Stimulated activated CD4-positive, alpha-beta T cell treated with anti-CD3 and anti-CD28 coated beads, TNF-alpha, amount 100 ng/mL, for 24 hours (primary cell): ENCODE measurements at regions not wholly inside any gene's neighbourhood (a gene's known extent, or its start where the extent isn't known, plus 50 kb on each side); places are given as distances from the start of the nearest gene placed in this dataset.

ENCODE experiments used
- DNase-seq, 3 experiments: peaks; one replicate each; pipeline ENCODE4 v3.0.0-alpha.2; 2020; ENCODE audit warnings: low read depth in 3 of 3

- no peak for DNase-seq
Measured at GRCh38 chr1:199690496-199690895, 337.0 kb upstream of the NR5A2 start.

- DNase-seq = no peak
Measured at GRCh38 chr1:199691540-199691939, 336.0 kb upstream of the NR5A2 start.

GRCh38 chr1:199693724-199694123, 333.8 kb upstream of the NR5A2 start:
- DNase-seq = no peak

GRCh38 chr1:199696225-199696624, 331.3 kb upstream of the NR5A2 start:
- no peak for DNase-seq

GRCh38 chr1:199698222-199698621, 329.3 kb upstream of the NR5A2 start:
- no peak for DNase-seq

GRCh38 chr1:199700551-199700950, 327.0 kb upstream of the NR5A2 start:
- no peak for DNase-seq

GRCh38 chr1:199701726-199702125, 325.8 kb upstream of the NR5A2 start:
- DNase-seq = no peak

- DNase-seq = no peak
Measured at GRCh38 chr1:199704231-199704630, 323.3 kb upstream of the NR5A2 start.

- no peak for DNase-seq
Measured at GRCh38 chr1:199705825-199706224, 321.7 kb upstream of the NR5A2 start.

- no peak for DNase-seq
Measured at GRCh38 chr1:199706826-199707606, 320.5 kb upstream of the NR5A2 start.

- DNase-seq = no peak
Measured at GRCh38 chr1:199710974-199711373, 316.5 kb upstream of the NR5A2 start.

- no peak for DNase-seq
Measured at GRCh38 chr1:199716729-199717128, 310.8 kb upstream of the NR5A2 start.

GRCh38 chr1:199719156-199719842, 308.2 kb upstream of the NR5A2 start:
- no peak for DNase-seq

- DNase-seq = no peak
Measured at GRCh38 chr1:199720496-199720895, 307.0 kb upstream of the NR5A2 start.

GRCh38 chr1:199721001-199721400, 306.5 kb upstream of the NR5A2 start:
- no peak for DNase-seq

GRCh38 chr1:199723250-199723956, 304.1 kb upstream of the NR5A2 start:
- DNase-seq = no peak

- DNase-seq = no peak
Measured at GRCh38 chr1:199724049-199724448, 303.5 kb upstream of the NR5A2 start.

GRCh38 chr1:199725002-199725565, 302.4 kb upstream of the NR5A2 start:
- no peak for DNase-seq

- no peak for DNase-seq
Measured at GRCh38 chr1:199727682-199728081, 299.8 kb upstream of the NR5A2 start.

GRCh38 chr1:199728345-199728744, 299.2 kb upstream of the NR5A2 start:
- no peak for DNase-seq

GRCh38 chr1:199733125-199733524, 294.4 kb upstream of the NR5A2 start:
- DNase-seq = no peak

- DNase-seq = no peak
Measured at GRCh38 chr1:199734186-199734585, 293.3 kb upstream of the NR5A2 start.
